NCI-H524 treated with DMSO at 0.1 percent for 48 hours (cell line): ENCODE measurements at regions not wholly inside any gene's neighbourhood (a gene's known extent, or its start where the extent isn't known, plus 50 kb on each side); places are given as distances from the start of the nearest gene placed in this dataset.

Source experiments
- DNase-seq: peaks from one replicate; lab custom pipeline; 2025; lab: John Stamatoyannopoulos, UW

- DNase-seq, result no peak
Observed at GRCh38 chr3:116767726-116768125, 58.1 kb downstream of the TUSC7 start.

GRCh38 chr3:116770815-116771450 is 61.4 kb downstream of the TUSC7 start:
- peak; percentile 48 for DNase-seq

GRCh38 chr3:116776880-116777785 is 67.6 kb downstream of the TUSC7 start:
- DNase-seq, result no peak

GRCh38 chr3:116785226-116785625 is 75.6 kb downstream of the TUSC7 start:
- DNase-seq, result no peak

- DNase-seq, result no peak
Observed at GRCh38 chr3:116802651-116803050, 93.1 kb downstream of the TUSC7 start.

GRCh38 chr3:116806351-116806750 is 96.8 kb downstream of the TUSC7 start:
- no peak for DNase-seq

- no peak for DNase-seq
Observed at GRCh38 chr3:116808725-116809124, 99.1 kb downstream of the TUSC7 start.

- no peak for DNase-seq
Observed at GRCh38 chr3:116809208-116809607, 99.6 kb downstream of the TUSC7 start.

GRCh38 chr3:116811754-116812153 is 102.2 kb downstream of the TUSC7 start:
- DNase-seq, result no peak

GRCh38 chr3:116812949-116813348 is 103.4 kb downstream of the TUSC7 start:
- no peak for DNase-seq

GRCh38 chr3:116815321-116815720 is 105.7 kb downstream of the TUSC7 start:
- no peak for DNase-seq

- no peak for DNase-seq
Observed at GRCh38 chr3:116815831-116816588, 106.4 kb downstream of the TUSC7 start.

GRCh38 chr3:116821371-116821770 is 111.8 kb downstream of the TUSC7 start:
- peak; percentile 96 for DNase-seq

- DNase-seq, result no peak
Observed at GRCh38 chr3:116824208-116824607, 114.6 kb downstream of the TUSC7 start.

GRCh38 chr3:116833202-116833601 is 123.6 kb downstream of the TUSC7 start:
- DNase-seq, result no peak

- no peak for DNase-seq
Observed at GRCh38 chr3:116834816-116835215, 125.2 kb downstream of the TUSC7 start.

GRCh38 chr3:116835658-116836057 is 126.1 kb downstream of the TUSC7 start:
- DNase-seq, result no peak

- DNase-seq, result no peak
Observed at GRCh38 chr3:116836286-116836685, 126.7 kb downstream of the TUSC7 start.

GRCh38 chr3:116837483-116837882 is 127.9 kb downstream of the TUSC7 start:
- no peak for DNase-seq

GRCh38 chr3:116841003-116841735 is 131.6 kb downstream of the TUSC7 start:
- DNase-seq, result peak; percentile 78

GRCh38 chr3:116842254-116842957 is 132.8 kb downstream of the TUSC7 start:
- DNase-seq, result no peak
